HEK293T (cell line): ENCODE measurements at regions not wholly inside any gene's neighbourhood (a gene's known extent, or its start where the extent isn't known, plus 50 kb on each side); places are given as distances from the start of the nearest gene placed in this dataset.

Experiments
- ARNT ChIP-seq: fragments of 450-650 bp; IDR thresholded peaks from 2 replicates; pipeline ENCODE4 v1.6.1; 2017; ENCODE audit warnings: mild to moderate bottlenecking
- ELF4 ChIP-seq: fragments of 450-650 bp; IDR thresholded peaks from 2 replicates; pipeline ENCODE4 v1.6.1; 2017; ENCODE audit warnings: antibody characterized with exemption
- FOXA1 ChIP-seq: fragments of 450-650 bp; IDR thresholded peaks from 2 replicates; pipeline ENCODE4 v1.6.1; 2016; ENCODE audit warnings: mild to moderate bottlenecking
- FOXK2 ChIP-seq: fragments of 450-650 bp; IDR thresholded peaks from 2 replicates; pipeline ENCODE4 v1.6.1; 2016; ENCODE audit warnings: mild to moderate bottlenecking
- FOXM1 ChIP-seq: fragments of 450-650 bp; IDR thresholded peaks from 2 replicates; pipeline ENCODE4 v1.6.1; 2017; ENCODE audit warnings: mild to moderate bottlenecking, borderline replicate concordance
- HDGF ChIP-seq: fragments of 450-650 bp; IDR thresholded peaks from 2 replicates; pipeline ENCODE4 v1.6.1; 2017; ENCODE audit warnings: antibody characterized with exemption, borderline replicate concordance
- L3MBTL2 ChIP-seq: fragments of 450-650 bp; conservative IDR thresholded peaks from 2 replicates; pipeline ENCODE4 v1.6.1; 2016; ENCODE audit warnings: mild to moderate bottlenecking
- LEF1 ChIP-seq: fragments of 450-650 bp; IDR thresholded peaks from 2 replicates; pipeline ENCODE4 v1.6.1; 2017; ENCODE audit warnings: mild to moderate bottlenecking, borderline replicate concordance
- SP1 ChIP-seq: fragments of 450-650 bp; IDR thresholded peaks from 2 replicates; pipeline ENCODE4 v1.6.1; 2017
- SUZ12 ChIP-seq: fragments of 450-650 bp; IDR thresholded peaks from 2 replicates; pipeline ENCODE4 v1.6.1; 2016; ENCODE audit warnings: mild to moderate bottlenecking
- TARDBP ChIP-seq: fragments of 450-650 bp; IDR thresholded peaks from 2 replicates; pipeline ENCODE4 v1.6.1; 2016
- TF ChIP-seq, protein P1 (sequence below): fragments of 450-650 bp; IDR thresholded peaks from 2 replicates; pipeline ENCODE4 v1.6.1; 2016

GRCh38 chr11:105229761-105230160 lies 90.2 kb upstream of the CARD18 start:
- TF ChIP-seq ELF4, result no peak
- no peak for TF ChIP-seq SP1
- TF ChIP-seq TARDBP, result no peak
- no peak for TF ChIP-seq FOXK2
- no peak for TF ChIP-seq FOXM1
- no peak for TF ChIP-seq FOXA1
- TF ChIP-seq, protein P1, sequence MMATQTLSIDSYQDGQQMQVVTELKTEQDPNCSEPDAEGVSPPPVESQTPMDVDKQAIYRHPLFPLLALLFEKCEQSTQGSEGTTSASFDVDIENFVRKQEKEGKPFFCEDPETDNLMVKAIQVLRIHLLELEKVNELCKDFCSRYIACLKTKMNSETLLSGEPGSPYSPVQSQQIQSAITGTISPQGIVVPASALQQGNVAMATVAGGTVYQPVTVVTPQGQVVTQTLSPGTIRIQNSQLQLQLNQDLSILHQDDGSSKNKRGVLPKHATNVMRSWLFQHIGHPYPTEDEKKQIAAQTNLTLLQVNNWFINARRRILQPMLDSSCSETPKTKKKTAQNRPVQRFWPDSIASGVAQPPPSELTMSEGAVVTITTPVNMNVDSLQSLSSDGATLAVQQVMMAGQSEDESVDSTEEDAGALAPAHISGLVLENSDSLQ, result no peak
- TF ChIP-seq HDGF, result no peak
- TF ChIP-seq L3MBTL2, result no peak
- no peak for TF ChIP-seq SUZ12
- no peak for TF ChIP-seq LEF1
- no peak for TF ChIP-seq ARNT
